H1 (cell line): ENCODE measurements at regions not wholly inside any gene's neighbourhood (a gene's known extent, or its start where the extent isn't known, plus 50 kb on each side); places are given as distances from the start of the nearest gene placed in this dataset.

Source experiments
- ATF2 ChIP-seq: IDR thresholded peaks from 2 replicates; pipeline ENCODE4 v1.6.1; 2012; ENCODE audit warnings: low read length, inconsistent platforms
- CEBPB ChIP-seq: IDR thresholded peaks from 2 replicates; pipeline ENCODE4 v1.6.1; 2012; ENCODE audit warnings: low read depth, low read length
- CHD2 ChIP-seq: IDR thresholded peaks from 2 replicates; pipeline ENCODE4 v1.6.1; 2012; ENCODE audit warnings: low read length, improper control_type of control experiment
- CTCF ChIP-seq, 3 experiments: IDR thresholded peaks; 1 replicate in 2 of 3; 2 replicates in 1 of 3; pipeline versions ENCODE4 v1.5.1 to v1.6.1; 2011; ENCODE audit warnings: low read length in 3 of 3, mild to moderate bottlenecking in 3 of 3, inconsistent platforms in 2 of 3, low read depth in 1 of 3, moderate library complexity in 1 of 3; ENCODE audit not compliant: insufficient read depth in 1 of 3; ENCODE audit errors: control extremely low read depth in 1 of 3
- EZH2 ChIP-seq: fragments of 200-600 bp; sonication (generic); IDR thresholded peaks from 2 replicates; pipeline ENCODE4 v1.7.1; 2012; ENCODE audit warnings: low read depth, mild to moderate bottlenecking, moderate library complexity, low read length, inconsistent platforms; ENCODE audit not compliant: severe bottlenecking
- POLR2A ChIP-seq, 2 experiments: IDR thresholded peaks; 1 replicate in 1 of 2; 2 replicates in 1 of 2; pipeline ENCODE4 v1.6.1; 2011; ENCODE audit warnings: low read depth in 2 of 2, low read length in 2 of 2, mild to moderate bottlenecking in 2 of 2; ENCODE audit errors: control extremely low read depth in 1 of 2
- POLR2AphosphoS5 ChIP-seq: IDR thresholded peaks from 2 replicates; pipeline ENCODE4 v1.6.1; 2011; ENCODE audit warnings: low read depth, low read length
- RXRA ChIP-seq: IDR thresholded peaks from 2 replicates; pipeline ENCODE4 v1.6.1; 2011; ENCODE audit warnings: low read depth, mild to moderate bottlenecking, low read length, moderate library complexity; ENCODE audit not compliant: insufficient read depth
- SIN3A ChIP-seq, 2 experiments: IDR thresholded peaks in 1 of 2; conservative IDR thresholded peaks in 1 of 2; 2 replicates each; pipeline ENCODE4 v1.6.1; 2011 to 2012; ENCODE audit warnings: low read length in 2 of 2, improper control_type of control experiment in 1 of 2, low read depth in 1 of 2, mild to moderate bottlenecking in 1 of 2
- SIRT6 ChIP-seq: IDR thresholded peaks from one replicate; pipeline ENCODE4 v1.7.1; 2012; ENCODE audit warnings: low read length, inconsistent platforms
- SP1 ChIP-seq: IDR thresholded peaks from 2 replicates; pipeline ENCODE4 v1.6.1; 2011; ENCODE audit warnings: low read depth, low read length
- TAF1 ChIP-seq: IDR thresholded peaks from 2 replicates; pipeline ENCODE4 v1.6.1; 2011; ENCODE audit warnings: mild to moderate bottlenecking, low read depth, low read length
- TF ChIP-seq, protein P1 (sequence below): IDR thresholded peaks from 2 replicates; pipeline ENCODE4 v1.6.1; 2011; ENCODE audit warnings: low read depth, mild to moderate bottlenecking, low read length; ENCODE audit not compliant: insufficient read depth

DNA sequence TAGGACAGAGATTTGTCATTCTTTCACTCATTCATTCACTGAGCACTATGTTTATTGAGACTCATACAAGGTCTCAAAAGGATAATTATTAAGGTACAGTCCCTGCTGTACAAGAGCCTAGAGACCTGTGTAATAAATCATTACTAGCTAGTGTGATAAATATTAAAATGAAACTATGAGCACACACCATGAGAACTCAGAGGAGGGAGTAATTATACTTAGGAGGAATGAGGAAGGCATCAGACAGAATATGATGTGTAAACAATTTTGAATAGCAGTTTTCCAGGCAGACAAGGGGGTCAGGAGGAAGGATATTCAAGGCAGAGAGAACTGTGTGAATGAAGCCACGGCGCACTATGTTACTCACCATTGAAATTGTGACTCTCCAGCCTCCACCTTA is 300.8 kb upstream of the ISX start:
- no peak for TF ChIP-seq CEBPB
- TF ChIP-seq SIN3A (conservative IDR thresholded peaks at IDR 0.05 in 1 of 2, IDR thresholded peaks at IDR 0.05 in 1 of 2; ENCODE audit: low read depth in 1 of 2, low read length in 2 of 2), result no peak
- no peak for TF ChIP-seq SP1
- no peak for TF ChIP-seq EZH2
- no peak for TF ChIP-seq POLR2A (IDR thresholded peaks at IDR 0.05; ENCODE audit: control extremely low read depth in 1 of 2, low read depth in 2 of 2, low read length in 2 of 2)
- no peak for TF ChIP-seq CTCF (IDR thresholded peaks at IDR 0.05; ENCODE audit: control extremely low read depth in 1 of 3, insufficient read depth in 1 of 3, low read depth in 1 of 3, low read length in 3 of 3)
- TF ChIP-seq CHD2, result no peak
- no peak for TF ChIP-seq POLR2AphosphoS5
- TF ChIP-seq SIRT6, result no peak
- no peak for TF ChIP-seq ATF2
- TF ChIP-seq RXRA, result no peak
- no peak for TF ChIP-seq TAF1
- TF ChIP-seq, protein P1, sequence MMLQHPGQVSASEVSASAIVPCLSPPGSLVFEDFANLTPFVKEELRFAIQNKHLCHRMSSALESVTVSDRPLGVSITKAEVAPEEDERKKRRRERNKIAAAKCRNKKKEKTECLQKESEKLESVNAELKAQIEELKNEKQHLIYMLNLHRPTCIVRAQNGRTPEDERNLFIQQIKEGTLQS, result no peak
